Prostate gland (tissue), 2 donors: ENCODE measurements at regions not wholly inside any gene's neighbourhood (a gene's known extent, or its start where the extent isn't known, plus 50 kb on each side); places are given as distances from the start of the nearest gene placed in this dataset.

Experiments used
- POLR2A ChIP-seq: fragments of 450-650 bp; IDR thresholded peaks from one replicate; pipeline ENCODE4 v1.6.1; 2016; ENCODE audit warnings: antibody characterized with exemption, mild to moderate bottlenecking
- POLR2AphosphoS5 ChIP-seq: sonication (generic); formaldehyde crosslinking; IDR thresholded peaks from one replicate; pipeline ENCODE4 v1.6.1; 2017; ENCODE audit warnings: antibody characterized with exemption
- TF ChIP-seq, protein P1 (sequence below), 4 experiments: fragments of 200-600 bp in 2 of 4; fragments of 450-650 bp in 2 of 4; sonication (generic) in 2 of 4; IDR thresholded peaks; 1 replicate in 3 of 4; 2 replicates in 1 of 4; pipeline ENCODE4 v1.5.1; 2016 to 2019; ENCODE audit warnings: antibody characterized with exemption in 4 of 4, mild to moderate bottlenecking in 2 of 4, moderate library complexity in 2 of 4

DNA sequence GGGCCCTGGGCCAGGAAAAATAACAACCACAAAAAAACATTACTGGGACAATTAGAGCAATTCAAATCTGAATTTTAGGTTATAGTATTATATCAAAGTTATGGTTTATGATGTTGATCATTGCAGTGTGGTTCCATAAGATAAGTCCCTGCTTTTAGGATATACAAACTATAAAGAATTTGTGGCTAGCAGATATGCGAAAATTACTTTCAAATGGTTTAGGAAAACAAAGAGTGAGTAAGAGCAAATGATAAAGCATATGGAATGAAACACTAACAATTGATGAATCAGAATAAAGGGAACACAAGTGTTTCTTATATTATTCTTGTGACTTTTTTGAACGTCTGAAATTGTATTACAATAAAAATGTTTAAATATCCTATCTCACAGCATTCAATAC is 64.4 kb upstream of the HECTD2 start:
- TF ChIP-seq, protein P1, sequence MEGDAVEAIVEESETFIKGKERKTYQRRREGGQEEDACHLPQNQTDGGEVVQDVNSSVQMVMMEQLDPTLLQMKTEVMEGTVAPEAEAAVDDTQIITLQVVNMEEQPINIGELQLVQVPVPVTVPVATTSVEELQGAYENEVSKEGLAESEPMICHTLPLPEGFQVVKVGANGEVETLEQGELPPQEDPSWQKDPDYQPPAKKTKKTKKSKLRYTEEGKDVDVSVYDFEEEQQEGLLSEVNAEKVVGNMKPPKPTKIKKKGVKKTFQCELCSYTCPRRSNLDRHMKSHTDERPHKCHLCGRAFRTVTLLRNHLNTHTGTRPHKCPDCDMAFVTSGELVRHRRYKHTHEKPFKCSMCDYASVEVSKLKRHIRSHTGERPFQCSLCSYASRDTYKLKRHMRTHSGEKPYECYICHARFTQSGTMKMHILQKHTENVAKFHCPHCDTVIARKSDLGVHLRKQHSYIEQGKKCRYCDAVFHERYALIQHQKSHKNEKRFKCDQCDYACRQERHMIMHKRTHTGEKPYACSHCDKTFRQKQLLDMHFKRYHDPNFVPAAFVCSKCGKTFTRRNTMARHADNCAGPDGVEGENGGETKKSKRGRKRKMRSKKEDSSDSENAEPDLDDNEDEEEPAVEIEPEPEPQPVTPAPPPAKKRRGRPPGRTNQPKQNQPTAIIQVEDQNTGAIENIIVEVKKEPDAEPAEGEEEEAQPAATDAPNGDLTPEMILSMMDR (IDR thresholded peaks at IDR 0.05) = no peak
- TF ChIP-seq POLR2AphosphoS5 = no peak
- no peak for TF ChIP-seq POLR2A
